ENCODE measurements at regions not wholly inside any gene's neighbourhood (a gene's known extent, or its start where the extent isn't known, plus 50 kb on each side); places are given as distances from the start of the nearest gene placed in this dataset.

DNA sequence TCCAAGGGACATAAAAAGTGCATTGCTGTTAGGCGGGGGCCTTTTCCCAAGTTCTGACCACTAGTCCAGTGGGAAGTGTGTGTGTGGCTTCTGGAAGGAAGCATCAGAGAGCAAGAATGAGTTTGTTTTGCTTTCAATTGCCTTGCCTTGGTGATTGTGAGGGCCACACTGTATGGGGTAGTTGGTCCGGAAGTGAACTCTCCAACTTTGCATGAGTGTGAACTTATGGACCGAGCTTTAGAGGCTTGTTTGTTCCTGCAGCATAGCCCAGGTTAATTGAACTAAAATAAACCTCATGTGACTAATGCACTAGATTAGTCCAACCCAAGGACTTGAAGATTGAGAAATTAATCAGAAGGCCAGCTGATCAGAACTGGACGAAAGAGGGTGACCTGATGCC, 171.7 kb downstream of the NR2F2 start:
- in situ Hi-C loops (cut with MboI; ENCODE audit: low sequenced_read_pairs in 4 of 4) (no loop called here), intact Hi-C loops (cut with DNase I; ENCODE audit: low total_unique reads) (no loop called here)
- H3K36me3 ChIP-seq, result no peaks in the 10 kb centered on the region
- no peak for ATAC-seq
- H3K4me1 ChIP-seq, result no peaks in the 10 kb centered on the region
- TF ChIP-seq, protein P1, sequence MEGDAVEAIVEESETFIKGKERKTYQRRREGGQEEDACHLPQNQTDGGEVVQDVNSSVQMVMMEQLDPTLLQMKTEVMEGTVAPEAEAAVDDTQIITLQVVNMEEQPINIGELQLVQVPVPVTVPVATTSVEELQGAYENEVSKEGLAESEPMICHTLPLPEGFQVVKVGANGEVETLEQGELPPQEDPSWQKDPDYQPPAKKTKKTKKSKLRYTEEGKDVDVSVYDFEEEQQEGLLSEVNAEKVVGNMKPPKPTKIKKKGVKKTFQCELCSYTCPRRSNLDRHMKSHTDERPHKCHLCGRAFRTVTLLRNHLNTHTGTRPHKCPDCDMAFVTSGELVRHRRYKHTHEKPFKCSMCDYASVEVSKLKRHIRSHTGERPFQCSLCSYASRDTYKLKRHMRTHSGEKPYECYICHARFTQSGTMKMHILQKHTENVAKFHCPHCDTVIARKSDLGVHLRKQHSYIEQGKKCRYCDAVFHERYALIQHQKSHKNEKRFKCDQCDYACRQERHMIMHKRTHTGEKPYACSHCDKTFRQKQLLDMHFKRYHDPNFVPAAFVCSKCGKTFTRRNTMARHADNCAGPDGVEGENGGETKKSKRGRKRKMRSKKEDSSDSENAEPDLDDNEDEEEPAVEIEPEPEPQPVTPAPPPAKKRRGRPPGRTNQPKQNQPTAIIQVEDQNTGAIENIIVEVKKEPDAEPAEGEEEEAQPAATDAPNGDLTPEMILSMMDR (IDR thresholded peaks at IDR 0.05 in 4 of 5, conservative IDR thresholded peaks at IDR 0.05 in 1 of 5), result no peak
- TF ChIP-seq POLR2A (IDR thresholded peaks at IDR 0.05), result no peak
- no peaks in the 10 kb centered on the region for H3K9me3 ChIP-seq
- no peak overlapping the region for H3K4me3 ChIP-seq
- no peak for DNase-seq
- no peaks in the 10 kb centered on the region for H3K27me3 ChIP-seq
- H3K27ac ChIP-seq, result no peak overlapping the region

DNA sequence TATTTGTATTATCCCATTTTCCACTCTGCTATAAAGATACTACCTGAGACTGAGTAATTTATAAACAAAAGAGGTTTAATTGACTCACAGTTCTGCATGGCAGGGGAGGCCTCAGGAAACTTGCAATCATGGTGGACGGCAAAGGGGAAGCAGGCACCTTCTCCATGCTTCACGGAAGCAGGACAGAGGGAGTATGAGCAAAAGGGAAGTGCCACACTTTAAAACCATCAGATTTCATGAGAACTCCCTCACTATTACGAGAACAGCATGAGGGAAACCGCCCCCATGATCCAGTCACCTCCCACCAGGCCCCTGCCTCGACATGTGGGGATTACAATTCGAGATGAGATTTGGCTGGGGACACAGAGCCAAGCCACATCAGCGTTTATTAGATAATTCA, 172.8 kb downstream of the NR2F2 start:
- ATAC-seq, result no peak
- H3K9me3 ChIP-seq, result no peaks in the 10 kb centered on the region
- H3K4me1 ChIP-seq, result no peaks in the 10 kb centered on the region
- intact Hi-C loops (cut with DNase I; ENCODE audit: low total_unique reads), result no loop called here
- no peak overlapping the region for H3K4me3 ChIP-seq
- TF ChIP-seq POLR2A (IDR thresholded peaks at IDR 0.05), result no peak
- TF ChIP-seq, protein P1 (IDR thresholded peaks at IDR 0.05 in 4 of 5, conservative IDR thresholded peaks at IDR 0.05 in 1 of 5), result no peak
- no peak for DNase-seq
- no peak overlapping the region for H3K27ac ChIP-seq
- in situ Hi-C loops (cut with MboI; ENCODE audit: low sequenced_read_pairs in 4 of 4), result no loop called here
- H3K27me3 ChIP-seq, result no peaks in the 10 kb centered on the region
- no peaks in the 10 kb centered on the region for H3K36me3 ChIP-seq

DNA sequence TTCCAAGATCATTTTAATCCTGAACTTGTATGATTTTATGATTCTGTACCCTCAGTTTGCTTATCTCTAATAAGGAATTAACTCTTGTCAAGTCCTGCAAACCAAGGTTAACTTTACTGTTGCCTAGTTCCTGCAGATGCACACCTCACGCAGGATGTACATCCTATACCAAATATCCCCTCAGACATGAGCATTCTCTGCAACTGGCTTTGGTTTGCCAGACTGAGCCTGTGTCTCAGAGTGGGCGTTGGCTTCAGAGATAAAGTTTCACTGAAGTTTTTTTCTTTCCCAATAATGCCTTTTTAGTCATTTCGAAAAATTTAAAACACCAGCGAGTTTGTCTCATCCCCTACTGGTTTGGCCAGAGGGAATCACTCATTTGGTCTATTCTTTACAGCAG, 173.9 kb downstream of the NR2F2 start:
- no peak for ATAC-seq
- TF ChIP-seq POLR2A (IDR thresholded peaks at IDR 0.05), result no peak
- TF ChIP-seq, protein P1 (IDR thresholded peaks at IDR 0.05 in 4 of 5, conservative IDR thresholded peaks at IDR 0.05 in 1 of 5), result no peak

DNA sequence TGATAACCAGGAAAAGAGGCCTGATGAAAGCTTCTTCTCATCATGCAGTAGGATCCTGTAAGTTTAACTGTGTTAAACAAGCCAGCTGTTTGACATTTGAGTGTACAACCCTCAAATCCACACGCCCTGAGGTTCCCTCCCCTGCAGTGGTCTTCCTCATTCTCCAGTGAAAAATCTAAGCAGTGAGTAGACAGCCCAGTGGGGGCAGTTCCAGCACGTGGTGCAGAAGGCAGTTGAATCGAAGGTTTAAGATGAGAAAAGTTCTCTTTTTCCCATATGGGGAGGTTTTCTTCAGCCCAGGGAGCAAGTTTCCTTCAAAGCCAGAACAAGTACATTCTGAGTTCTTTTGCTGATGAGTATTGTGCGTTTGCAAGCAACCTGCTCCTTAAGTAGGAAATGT, 174.5 kb downstream of the NR2F2 start:
- no peak for ATAC-seq
- TF ChIP-seq POLR2A (IDR thresholded peaks at IDR 0.05), result no peak
- TF ChIP-seq, protein P1 (IDR thresholded peaks at IDR 0.05 in 4 of 5, conservative IDR thresholded peaks at IDR 0.05 in 1 of 5), result no peak

More for the DNA sequence above, 173.9 kb downstream of the NR2F2 start:
- DNase-seq, result no peak
- H3K27ac ChIP-seq, result no peak overlapping the region
- no peaks in the 10 kb centered on the region for H3K27me3 ChIP-seq
- no peak overlapping the region for H3K4me3 ChIP-seq
- intact Hi-C loops (cut with DNase I; ENCODE audit: low total_unique reads) (no loop called here), in situ Hi-C loops (cut with MboI; ENCODE audit: low sequenced_read_pairs in 4 of 4) (no loop called here)
- H3K9me3 ChIP-seq, result no peaks in the 10 kb centered on the region
- no peaks in the 10 kb centered on the region for H3K36me3 ChIP-seq
- H3K4me1 ChIP-seq, result no peaks in the 10 kb centered on the region

DNA sequence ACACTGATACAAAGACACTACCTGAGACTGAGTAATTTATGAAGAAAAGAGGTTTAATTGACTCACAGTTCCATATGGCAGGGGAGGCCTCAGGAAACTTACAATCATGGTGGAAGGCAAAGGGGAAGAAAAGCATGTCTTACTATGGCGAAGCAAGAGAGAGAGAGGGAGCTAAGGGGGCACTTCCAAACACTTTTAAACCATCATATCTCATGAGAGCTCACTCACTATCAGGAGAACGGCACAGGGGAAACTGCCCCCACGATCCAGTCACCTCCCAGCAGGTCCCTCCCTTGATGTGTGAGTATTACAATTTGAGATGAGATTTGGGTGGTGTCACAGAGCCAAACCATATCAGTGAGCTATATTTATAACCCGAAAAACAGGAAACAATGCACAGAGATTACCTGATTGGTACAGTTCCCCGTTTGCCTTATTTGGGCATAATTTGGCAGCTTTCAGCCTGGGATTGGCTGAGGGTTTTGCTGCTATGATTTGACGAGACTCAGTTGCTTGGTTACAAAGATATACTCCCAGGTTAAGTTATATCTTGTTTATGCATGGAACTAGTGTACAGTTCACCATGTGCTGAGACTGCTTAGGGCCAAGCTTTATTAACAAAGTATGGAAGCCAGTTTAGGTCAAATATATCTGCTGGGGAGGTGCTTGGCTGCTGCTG, 184.2 kb downstream of the NR2F2 start:
- intact Hi-C loops (cut with DNase I; ENCODE audit: low total_unique reads), result no loop called here
- TF ChIP-seq, protein P1 (IDR thresholded peaks at IDR 0.05 in 4 of 5, conservative IDR thresholded peaks at IDR 0.05 in 1 of 5), result no peak
- no peak for TF ChIP-seq POLR2A (IDR thresholded peaks at IDR 0.05)
- H3K27ac ChIP-seq, result no peak overlapping the region
- ATAC-seq (no peak), DNase-seq (no peak)
- in situ Hi-C loops (cut with MboI; ENCODE audit: low sequenced_read_pairs in 4 of 4), result no loop called here
- H3K27me3 ChIP-seq, result no peaks in the 10 kb centered on the region
- no peaks in the 10 kb centered on the region for H3K4me1 ChIP-seq
- no peaks in the 10 kb centered on the region for H3K9me3 ChIP-seq
- H3K36me3 ChIP-seq, result no peaks in the 10 kb centered on the region
- H3K4me3 ChIP-seq, result no peak overlapping the region

More for the DNA sequence above, 174.5 kb downstream of the NR2F2 start:
- Histone ChIP-seq H3K36me3 (no peaks in the 10 kb centered on the region), H3K9me3 (no peaks in the 10 kb centered on the region), H3K27ac (no peak overlapping the region), H3K4me3 (no peak overlapping the region), H3K27me3 (no peaks in the 10 kb centered on the region), H3K4me1 (no peaks in the 10 kb centered on the region)
- intact Hi-C loops (cut with DNase I; ENCODE audit: low total_unique reads), result no loop called here
- in situ Hi-C loops (cut with MboI; ENCODE audit: low sequenced_read_pairs in 4 of 4), result no loop called here
- no peak for DNase-seq

Data from gastrocnemius medialis (tissue), 4 donors.